OCI-LY7 (cell line): ENCODE measurements at regions not wholly inside any gene's neighbourhood (a gene's known extent, or its start where the extent isn't known, plus 50 kb on each side); places are given as distances from the start of the nearest gene placed in this dataset.

Experiments
- BruUV-seq: library from RNA; stranded (reverse); fragments of 400-500 nt; replicated peaks from 2 replicates; lab custom pipeline; 2021; lab: Mats Ljungman, UMichigan
- CTCF ChIA-PET: fragments of 300-600 bp; sonication (Branson Sonifier 250); formaldehyde crosslinking; loops from one replicate; lab custom pipeline; 2022; ENCODE audit warnings: antibody characterized with exemption; ENCODE audit not compliant: unreplicated experiment; lab: Charles Lee
- POLR2A ChIA-PET: fragments of 300-600 bp; sonication (Branson Sonifier 250); formaldehyde crosslinking; loops from one replicate; lab custom pipeline; 2022; ENCODE audit warnings: antibody characterized with exemption; lab: Charles Lee
- DNase-seq: peaks from one replicate; pipeline ENCODE4 v3.0.0-alpha.2; 2015; ENCODE audit warnings: low spot score
- H2AFZ ChIP-seq: fragments of 200-600 bp; sonication (generic), shearing (Covaris generic); 2 replicates; pipeline ENCODE4 v1.6.1; 2014; ENCODE audit warnings: mild to moderate bottlenecking, antibody characterized with exemption, low read length, moderate library complexity
- H3K27ac ChIP-seq: fragments of 200-600 bp; sonication (generic); 2 replicates; pipeline ENCODE4 v1.5.1; 2014; ENCODE audit warnings: mixed run types, low read depth, mild to moderate bottlenecking, moderate library complexity, low read length, inconsistent platforms; ENCODE audit not compliant: poor library complexity, severe bottlenecking
- H3K36me3 ChIP-seq: fragments of 200-600 bp; sonication (generic); 2 replicates; pipeline ENCODE4 v1.6.1; 2014; ENCODE audit warnings: mild to moderate bottlenecking, antibody characterized with exemption, low read length, moderate library complexity, mixed read lengths; ENCODE audit not compliant: insufficient read depth
- H3K4me1 ChIP-seq: fragments of 200-600 bp; sonication (generic); 2 replicates; pipeline ENCODE4 v1.5.1; 2014; ENCODE audit warnings: mild to moderate bottlenecking, low read length; ENCODE audit not compliant: insufficient read depth, poor library complexity, severe bottlenecking
- H3K4me2 ChIP-seq: fragments of 200-600 bp; sonication (generic); 2 replicates; pipeline ENCODE4 v1.6.1; 2014; ENCODE audit warnings: mild to moderate bottlenecking, low read length
- H3K4me3 ChIP-seq: fragments of 200-600 bp; sonication (generic); 2 replicates; pipeline ENCODE4 v1.5.1; 2014; ENCODE audit warnings: mild to moderate bottlenecking, low read depth, low read length; ENCODE audit not compliant: poor library complexity, severe bottlenecking
- H3K79me2 ChIP-seq: fragments of 200-600 bp; sonication (generic); 2 replicates; pipeline ENCODE4 v1.6.1; 2016; ENCODE audit warnings: low read depth, mild to moderate bottlenecking, low read length, moderate library complexity, mixed read lengths; ENCODE audit not compliant: insufficient read depth
- H3K9me2 ChIP-seq: fragments of 200-600 bp; sonication (generic); 2 replicates; pipeline ENCODE4 v1.6.1; 2016; ENCODE audit warnings: mild to moderate bottlenecking, low read length, mixed read lengths; ENCODE audit not compliant: insufficient read depth
- H3K9me3 ChIP-seq: fragments of 200-600 bp; sonication (generic); 2 replicates; pipeline ENCODE4 v1.6.1; 2014; ENCODE audit warnings: mild to moderate bottlenecking, mixed run types, low read length, mixed read lengths
- H4K20me1 ChIP-seq: fragments of 200-600 bp; sonication (generic); 2 replicates; pipeline ENCODE4 v1.6.1; 2014; ENCODE audit warnings: mild to moderate bottlenecking, antibody characterized with exemption, low read length, moderate library complexity, mixed read lengths; ENCODE audit not compliant: insufficient read depth
- EZH2phosphoT487 ChIP-seq: fragments of 200-600 bp; sonication (generic); IDR thresholded peaks from 2 replicates; pipeline ENCODE4 v1.6.1; 2018; ENCODE audit warnings: low read depth, borderline replicate concordance, mild to moderate bottlenecking, mixed run types, antibody characterized with exemption, low read length, moderate library complexity, mixed read lengths
- intact Hi-C: fragments of 100-400 bp; cut with micrococcal nuclease; formaldehyde crosslinking; loops from one replicate; pipeline ENCODE4 v1.10.0; 2022; ENCODE audit not compliant: unreplicated experiment
- TF ChIP-seq, protein P1 (sequence below): fragments of 200-600 bp; sonication (generic); conservative IDR thresholded peaks from 2 replicates; pipeline ENCODE4 v1.5.1; 2014; ENCODE audit warnings: mild to moderate bottlenecking, antibody characterized with exemption, low read length, moderate library complexity, mixed read lengths

DNA sequence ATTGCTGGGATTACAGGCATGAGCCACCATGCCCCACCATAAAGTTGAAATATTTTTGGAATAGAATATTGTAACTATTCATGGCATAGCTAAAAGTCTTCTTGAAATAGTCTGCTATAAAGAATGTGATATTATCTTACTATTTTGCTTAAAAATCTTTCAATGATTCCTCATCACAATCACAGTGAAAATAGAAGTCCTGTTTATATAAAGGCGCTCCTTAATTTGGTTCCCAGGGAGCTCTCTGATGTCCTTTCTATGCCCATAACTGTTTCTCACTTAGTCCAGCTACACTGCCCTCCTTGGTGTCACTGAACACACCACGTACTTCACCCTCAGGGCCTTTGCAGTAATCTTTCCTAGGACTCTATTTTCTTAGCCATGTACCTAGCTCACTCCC, 331.7 kb upstream of the GIMD1 start:
- intact Hi-C loops, result no loop called here
- no peak for DNase-seq
- no peak overlapping the region for H3K4me2 ChIP-seq
- H3K27ac ChIP-seq, result no peak overlapping the region
- POLR2A ChIA-PET, result interaction anchor here (1.8 kb wide), 1 partner anchor 9 kb away, joined by 3 read pairs; no protein-coding TSS in a partner anchor
- BruUV-seq, result no TSS peak
- H2AFZ ChIP-seq, result no peak overlapping the region
- CTCF ChIA-PET, result no interaction called here
- H3K4me3 ChIP-seq, result no peak overlapping the region
- no peaks in the 10 kb centered on the region for H3K9me2 ChIP-seq
- TF ChIP-seq, protein P1, sequence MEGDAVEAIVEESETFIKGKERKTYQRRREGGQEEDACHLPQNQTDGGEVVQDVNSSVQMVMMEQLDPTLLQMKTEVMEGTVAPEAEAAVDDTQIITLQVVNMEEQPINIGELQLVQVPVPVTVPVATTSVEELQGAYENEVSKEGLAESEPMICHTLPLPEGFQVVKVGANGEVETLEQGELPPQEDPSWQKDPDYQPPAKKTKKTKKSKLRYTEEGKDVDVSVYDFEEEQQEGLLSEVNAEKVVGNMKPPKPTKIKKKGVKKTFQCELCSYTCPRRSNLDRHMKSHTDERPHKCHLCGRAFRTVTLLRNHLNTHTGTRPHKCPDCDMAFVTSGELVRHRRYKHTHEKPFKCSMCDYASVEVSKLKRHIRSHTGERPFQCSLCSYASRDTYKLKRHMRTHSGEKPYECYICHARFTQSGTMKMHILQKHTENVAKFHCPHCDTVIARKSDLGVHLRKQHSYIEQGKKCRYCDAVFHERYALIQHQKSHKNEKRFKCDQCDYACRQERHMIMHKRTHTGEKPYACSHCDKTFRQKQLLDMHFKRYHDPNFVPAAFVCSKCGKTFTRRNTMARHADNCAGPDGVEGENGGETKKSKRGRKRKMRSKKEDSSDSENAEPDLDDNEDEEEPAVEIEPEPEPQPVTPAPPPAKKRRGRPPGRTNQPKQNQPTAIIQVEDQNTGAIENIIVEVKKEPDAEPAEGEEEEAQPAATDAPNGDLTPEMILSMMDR, result no peak
- TF ChIP-seq EZH2phosphoT487, result no peak
- H4K20me1 ChIP-seq, result no peaks in the 10 kb centered on the region
- H3K4me1 ChIP-seq, result no peaks in the 10 kb centered on the region
- H3K36me3 ChIP-seq, result no peaks in the 10 kb centered on the region
- H3K9me3 ChIP-seq, result no peaks in the 10 kb centered on the region
- H3K79me2 ChIP-seq, result no peaks in the 10 kb centered on the region

- Histone ChIP-seq H3K9me2 (no peaks in the 10 kb centered on the region), H3K79me2 (no peaks in the 10 kb centered on the region), H2AFZ (no peak overlapping the region), H3K27ac (no peak overlapping the region), H3K4me3 (no peak overlapping the region), H3K9me3 (no peaks in the 10 kb centered on the region), H3K36me3 (no peaks in the 10 kb centered on the region), H3K4me2 (no peak overlapping the region), H4K20me1 (no peaks in the 10 kb centered on the region), H3K4me1 (no peaks in the 10 kb centered on the region)
- POLR2A ChIA-PET, result interaction anchor here (0.6 to 1.8 kb wide), 3 partner anchors 8 to 1456 kb away, joined by 3 to 5 read pairs (median 3); no protein-coding TSS in a partner anchor
- no peak for DNase-seq
- CTCF ChIA-PET, result no interaction called here
- intact Hi-C loops, result no loop called here
- TF ChIP-seq, protein P1, result no peak
- no peak for TF ChIP-seq EZH2phosphoT487
- no TSS peak for BruUV-seq
These were observed 330.1 kb upstream of the GIMD1 start for GRCh38 chr4:106698621-106699195.

GRCh38 chr4:106695501-106696262, 327.1 kb upstream of the GIMD1 start:
- DNase-seq, result no peak
- Histone ChIP-seq H3K4me1 (no peaks in the 10 kb centered on the region), H3K9me2 (no peaks in the 10 kb centered on the region), H4K20me1 (no peaks in the 10 kb centered on the region), H2AFZ (no peak overlapping the region), H3K79me2 (no peaks in the 10 kb centered on the region), H3K4me3 (no peak overlapping the region), H3K4me2 (no peak overlapping the region), H3K9me3 (no peaks in the 10 kb centered on the region), H3K27ac (no peak overlapping the region), H3K36me3 (no peaks in the 10 kb centered on the region)
- BruUV-seq, result no TSS peak
- intact Hi-C loops, result no loop called here
- CTCF ChIA-PET, result no interaction called here
- POLR2A ChIA-PET, result interaction anchor here (0.7 kb wide), 1 partner anchor 17 kb away, joined by 3 read pairs; no protein-coding TSS in a partner anchor
- no peak for TF ChIP-seq EZH2phosphoT487
- TF ChIP-seq, protein P1, result no peak
